Kidney glomerular epithelial cell (primary cell): ENCODE measurements at regions not wholly inside any gene's neighbourhood (a gene's known extent, or its start where the extent isn't known, plus 50 kb on each side); places are given as distances from the start of the nearest gene placed in this dataset.

Source experiments
- DNase-seq: peaks from one replicate; lab custom pipeline; 2025; lab: John Stamatoyannopoulos, UW

- DNase-seq = no peak
Measured at GRCh38 chr5:81914696-81915095, 57.1 kb upstream of the ATG10 start.

- DNase-seq = no peak
Measured at GRCh38 chr5:81912933-81913332, 58.9 kb upstream of the ATG10 start.

- DNase-seq = no peak
Measured at GRCh38 chr5:81909677-81910076, 62.1 kb upstream of the ATG10 start.

GRCh38 chr5:81908771-81909170, 63.1 kb upstream of the ATG10 start:
- no peak for DNase-seq

- no peak for DNase-seq
Measured at GRCh38 chr5:81908044-81908443, 63.8 kb upstream of the ATG10 start.

GRCh38 chr5:81907012-81907635, 64.7 kb upstream of the ATG10 start:
- DNase-seq = no peak

GRCh38 chr5:81906086-81906485, 65.7 kb upstream of the ATG10 start:
- no peak for DNase-seq

GRCh38 chr5:81904861-81905260, 67.0 kb upstream of the ATG10 start:
- DNase-seq = no peak

- no peak for DNase-seq
Measured at GRCh38 chr5:81904166-81904565, 67.7 kb upstream of the ATG10 start.

- no peak for DNase-seq
Measured at GRCh38 chr5:81901586-81901985, 70.2 kb upstream of the ATG10 start.

GRCh38 chr5:81899123-81899522, 72.7 kb upstream of the ATG10 start:
- DNase-seq = no peak

GRCh38 chr5:81898403-81898802, 73.4 kb upstream of the ATG10 start:
- DNase-seq = no peak

GRCh38 chr5:81896764-81897163, 75.1 kb upstream of the ATG10 start:
- no peak for DNase-seq

- DNase-seq = no peak
Measured at GRCh38 chr5:81895307-81895706, 76.5 kb upstream of the ATG10 start.

- no peak for DNase-seq
Measured at GRCh38 chr5:81893961-81894360, 77.9 kb upstream of the ATG10 start.

GRCh38 chr5:81884871-81885270, 87.0 kb upstream of the ATG10 start:
- no peak for DNase-seq

GRCh38 chr5:81883371-81883770, 88.5 kb upstream of the ATG10 start:
- no peak for DNase-seq

- DNase-seq = no peak
Measured at GRCh38 chr5:81881595-81881994, 90.2 kb upstream of the ATG10 start.

- DNase-seq = no peak
Measured at GRCh38 chr5:81879936-81880335, 91.9 kb upstream of the ATG10 start.

- no peak for DNase-seq
Measured at GRCh38 chr5:81878333-81878732, 93.5 kb upstream of the ATG10 start.

- DNase-seq = no peak
Measured at GRCh38 chr5:81866994-81867393, 104.8 kb upstream of the ATG10 start.

GRCh38 chr5:81860778-81861177, 109.9 kb upstream of the SSBP2 start:
- DNase-seq = no peak

- DNase-seq = no peak
Measured at GRCh38 chr5:81859624-81860023, 108.7 kb upstream of the SSBP2 start.
